Activated CD4-positive, alpha-beta memory T cell treated with anti-CD3 and anti-CD28 coated beads for 36 hours (primary cell): ENCODE measurements at regions not wholly inside any gene's neighbourhood (a gene's known extent, or its start where the extent isn't known, plus 50 kb on each side); places are given as distances from the start of the nearest gene placed in this dataset.

Experiments used
- CTCF ChIA-PET: fragments of 350-600 bp; sonication (Branson Sonifier 250); formaldehyde crosslinking; loops from one replicate; lab custom pipeline; 2021; ENCODE audit warnings: antibody characterized with exemption, inconsistent platforms; lab: Charles Lee
- POLR2A ChIA-PET: fragments of 350-600 bp; sonication (Branson Sonifier 250); formaldehyde crosslinking; loops from one replicate; lab custom pipeline; 2021; ENCODE audit warnings: antibody characterized with exemption; lab: Charles Lee
- DNase-seq: peaks from one replicate; pipeline ENCODE4 v3.0.0-alpha.2; 2020
- H3K27ac Mint-ChIP-seq: one replicate; pipeline ENCODE4 v1.8.0; 2021; ENCODE audit warnings: mixed read lengths
- H3K27me3 Mint-ChIP-seq: one replicate; pipeline ENCODE4 v1.8.0; 2021; ENCODE audit warnings: mixed read lengths
- H3K36me3 Mint-ChIP-seq: one replicate; pipeline ENCODE4 v1.8.0; 2021; ENCODE audit warnings: mixed read lengths
- H3K4me1 Mint-ChIP-seq: one replicate; pipeline ENCODE4 v1.8.0; 2021; ENCODE audit warnings: low read depth, mixed read lengths
- H3K4me3 Mint-ChIP-seq: one replicate; pipeline ENCODE4 v1.8.0; 2021; ENCODE audit warnings: mild to moderate bottlenecking, mixed read lengths
- H3K9me3 Mint-ChIP-seq: one replicate; pipeline ENCODE4 v1.8.0; 2021; ENCODE audit warnings: mixed read lengths
- intact Hi-C: fragments of 100-400 bp; cut with micrococcal nuclease; formaldehyde crosslinking; loops from one replicate; pipeline ENCODE4 v1.15.1; 2023

DNA sequence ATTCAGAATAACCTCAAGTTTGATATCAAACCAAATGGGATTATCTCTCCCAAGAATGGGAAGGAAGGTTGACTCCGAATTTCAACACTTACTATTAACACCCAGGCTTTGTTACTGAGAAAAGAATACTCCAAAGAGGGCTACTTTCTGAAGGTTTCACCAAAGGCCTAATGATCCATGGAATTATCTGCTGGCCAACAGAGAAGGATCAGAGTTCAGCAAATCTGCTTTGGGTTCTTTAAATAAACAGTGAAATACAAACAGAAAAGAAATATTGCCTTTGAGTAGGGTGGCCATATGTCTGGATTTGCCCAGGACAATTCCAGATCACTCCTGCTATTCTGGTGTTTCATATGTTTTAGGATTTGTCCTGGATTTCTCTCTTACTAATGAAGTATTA is 564.5 kb upstream of the PSMD7 start:
- intact Hi-C loops: no loop called here
- ChIA-PET POLR2A (no interaction called here), CTCF (no interaction called here)
- Mint-ChIP-seq H3K9me3 (peaks cover 17% of the 10 kb centered on the region), H3K27ac (no peak overlapping the region), H3K4me1 (no peaks in the 10 kb centered on the region), H3K36me3 (no peaks in the 10 kb centered on the region), H3K27me3 (no peaks in the 10 kb centered on the region), H3K4me3 (no peak overlapping the region)
- DNase-seq: no peak

- peaks cover 14% of the 10 kb centered on the region for H3K9me3 Mint-ChIP-seq
- no peaks in the 10 kb centered on the region for H3K27me3 Mint-ChIP-seq
- no peaks in the 10 kb centered on the region for H3K4me1 Mint-ChIP-seq
- no peaks in the 10 kb centered on the region for H3K36me3 Mint-ChIP-seq
- DNase-seq: no peak
- no peak overlapping the region for H3K4me3 Mint-ChIP-seq
- ChIA-PET POLR2A (no interaction called here), CTCF (no interaction called here)
- intact Hi-C loops: no loop called here
- H3K27ac Mint-ChIP-seq: no peak overlapping the region
Measured at GRCh38 chr16:73730481-73731090, 566.0 kb upstream of the PSMD7 start.

- no peak for DNase-seq
- Mint-ChIP-seq H3K4me3 (no peak overlapping the region), H3K27me3 (no peaks in the 10 kb centered on the region), H3K36me3 (no peaks in the 10 kb centered on the region), H3K27ac (no peak overlapping the region), H3K4me1 (no peaks in the 10 kb centered on the region), H3K9me3 (peaks cover 4% of the 10 kb centered on the region)
- CTCF ChIA-PET: no interaction called here
- POLR2A ChIA-PET: no interaction called here
- intact Hi-C loops: no loop called here
Measured at GRCh38 chr16:73725156-73725555, 571.5 kb upstream of the PSMD7 start.

- no peak overlapping the region for H3K27ac Mint-ChIP-seq
- DNase-seq: no peak
- no peaks in the 10 kb centered on the region for H3K27me3 Mint-ChIP-seq
- no peaks in the 10 kb centered on the region for H3K4me1 Mint-ChIP-seq
- H3K9me3 Mint-ChIP-seq: no peaks in the 10 kb centered on the region
- H3K36me3 Mint-ChIP-seq: no peaks in the 10 kb centered on the region
- POLR2A ChIA-PET: no interaction called here
- H3K4me3 Mint-ChIP-seq: no peak overlapping the region
- intact Hi-C loops: no loop called here
- CTCF ChIA-PET: no interaction called here
Measured at GRCh38 chr16:73724503-73724902, 572.1 kb upstream of the PSMD7 start.

- H3K4me1 Mint-ChIP-seq: no peaks in the 10 kb centered on the region
- ChIA-PET POLR2A (no interaction called here), CTCF (no interaction called here)
- DNase-seq: no peak
- H3K9me3 Mint-ChIP-seq: peaks cover 2% of the 10 kb centered on the region
- H3K4me3 Mint-ChIP-seq: no peak overlapping the region
- H3K36me3 Mint-ChIP-seq: no peaks in the 10 kb centered on the region
- H3K27me3 Mint-ChIP-seq: no peaks in the 10 kb centered on the region
- no peak overlapping the region for H3K27ac Mint-ChIP-seq
- intact Hi-C loops: no loop called here
Measured at GRCh38 chr16:73717266-73717974, 579.2 kb upstream of the PSMD7 start.

DNA sequence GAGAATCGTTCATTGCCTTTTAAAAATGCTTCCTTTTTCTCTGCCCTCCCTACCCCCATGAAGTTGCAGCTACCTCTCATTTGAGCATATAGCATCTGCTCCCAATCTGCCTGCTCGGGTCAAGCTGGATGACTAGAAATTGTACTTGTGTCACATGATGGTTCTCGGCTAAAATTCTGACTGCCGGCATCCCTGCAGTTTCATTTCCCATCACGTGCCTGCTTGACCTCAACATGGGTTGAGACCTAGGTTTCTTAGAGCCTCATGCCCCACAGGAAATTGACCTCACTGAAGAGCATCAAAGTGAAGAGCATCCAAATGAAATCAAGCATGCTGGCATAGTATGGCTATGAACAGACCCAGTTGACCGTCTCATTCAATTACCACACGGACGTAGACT is 581.6 kb upstream of the PSMD7 start:
- no peaks in the 10 kb centered on the region for H3K27me3 Mint-ChIP-seq
- no peaks in the 10 kb centered on the region for H3K4me1 Mint-ChIP-seq
- H3K27ac Mint-ChIP-seq: no peak overlapping the region
- POLR2A ChIA-PET: no interaction called here
- intact Hi-C loops: no loop called here
- no peak overlapping the region for H3K4me3 Mint-ChIP-seq
- peaks cover 2% of the 10 kb centered on the region for H3K9me3 Mint-ChIP-seq
- no peak for DNase-seq
- CTCF ChIA-PET: no interaction called here
- H3K36me3 Mint-ChIP-seq: no peaks in the 10 kb centered on the region

DNA sequence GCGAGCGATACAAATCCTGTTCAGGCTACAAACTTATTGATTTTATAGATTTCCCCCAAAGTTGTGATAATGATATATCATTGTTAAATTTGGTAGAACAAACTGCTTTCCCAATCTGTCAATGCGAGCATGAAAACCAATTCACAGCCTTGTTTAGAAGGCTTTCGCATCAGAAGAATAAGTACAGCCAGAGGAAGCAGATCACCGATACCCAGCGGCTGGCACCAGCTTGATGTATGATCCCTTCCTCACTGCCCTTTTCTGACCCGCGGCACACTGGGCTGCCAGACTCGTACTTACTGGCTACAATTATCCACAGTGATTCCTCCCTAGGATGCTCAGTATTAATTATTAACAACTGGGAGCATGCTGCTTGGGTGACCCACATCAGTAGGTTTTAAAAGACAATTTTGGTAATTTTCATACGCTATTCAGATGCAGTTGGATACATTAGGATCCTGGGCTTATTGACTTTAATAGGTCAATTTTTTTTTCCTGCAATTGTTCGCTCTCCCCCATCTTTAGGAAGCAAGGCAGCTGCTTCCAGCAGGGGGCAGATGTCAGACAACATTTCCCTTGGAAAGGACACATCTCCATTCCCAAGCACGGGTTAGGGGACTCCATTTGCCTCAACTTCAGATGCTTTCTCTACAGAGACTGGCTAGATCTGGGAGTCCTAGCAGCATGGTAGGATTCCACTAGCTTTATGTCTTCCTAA is 582.7 kb upstream of the PSMD7 start:
- ChIA-PET POLR2A (no interaction called here), CTCF (no interaction called here)

GRCh38 chr16:73713251-73713650 is 583.4 kb upstream of the PSMD7 start:
- CTCF ChIA-PET: no interaction called here
- DNase-seq: no peak
- Mint-ChIP-seq H3K4me3 (no peak overlapping the region), H3K27ac (no peak overlapping the region), H3K27me3 (no peaks in the 10 kb centered on the region), H3K36me3 (no peaks in the 10 kb centered on the region), H3K9me3 (peaks cover 2% of the 10 kb centered on the region), H3K4me1 (no peaks in the 10 kb centered on the region)
- POLR2A ChIA-PET: no interaction called here
- intact Hi-C loops: no loop called here

More for the DNA sequence above, 582.7 kb upstream of the PSMD7 start:
- H3K9me3 Mint-ChIP-seq: peaks cover 2% of the 10 kb centered on the region
- intact Hi-C loops: no loop called here
- no peak for DNase-seq
- no peak overlapping the region for H3K27ac Mint-ChIP-seq
- H3K4me1 Mint-ChIP-seq: no peaks in the 10 kb centered on the region
- H3K4me3 Mint-ChIP-seq: no peak overlapping the region
- H3K27me3 Mint-ChIP-seq: no peaks in the 10 kb centered on the region
- H3K36me3 Mint-ChIP-seq: no peaks in the 10 kb centered on the region

GRCh38 chr16:73711406-73712080 is 585.1 kb upstream of the PSMD7 start:
- CTCF ChIA-PET: no interaction called here
- H3K9me3 Mint-ChIP-seq: no peaks in the 10 kb centered on the region
- intact Hi-C loops: no loop called here

GRCh38 chr16:73710526-73710925 is 586.1 kb upstream of the PSMD7 start:
- POLR2A ChIA-PET: no interaction called here
- no peak for DNase-seq

More at GRCh38 chr16:73711406-73712080, 585.1 kb upstream of the PSMD7 start:
- Mint-ChIP-seq H3K4me1 (no peaks in the 10 kb centered on the region), H3K4me3 (no peak overlapping the region), H3K36me3 (no peaks in the 10 kb centered on the region), H3K27ac (no peak overlapping the region), H3K27me3 (no peaks in the 10 kb centered on the region)
- POLR2A ChIA-PET: no interaction called here
- no peak for DNase-seq

DNA sequence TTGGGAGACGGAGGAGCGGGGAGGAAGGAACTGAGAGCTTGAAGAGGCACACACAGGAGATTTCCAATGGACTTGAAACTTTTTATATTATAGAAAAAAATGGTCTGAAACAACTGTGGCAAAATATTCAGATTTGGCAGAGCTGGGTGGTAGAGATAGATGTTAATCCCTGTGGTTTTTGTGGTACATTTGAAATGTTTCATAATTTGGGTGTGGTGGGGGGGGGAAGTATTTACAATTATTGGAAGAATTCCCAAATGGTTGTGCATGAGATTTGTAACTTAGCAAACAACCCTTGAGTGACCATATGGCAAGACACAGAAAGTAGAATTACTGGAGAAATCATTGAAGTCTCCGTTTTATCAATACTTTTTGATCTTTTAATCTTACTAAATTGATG is 588.8 kb upstream of the PSMD7 start:
- no peak for DNase-seq
- POLR2A ChIA-PET: no interaction called here
- Mint-ChIP-seq H3K4me3 (no peak overlapping the region), H3K36me3 (no peaks in the 10 kb centered on the region), H3K27me3 (no peaks in the 10 kb centered on the region), H3K9me3 (no peaks in the 10 kb centered on the region), H3K4me1 (no peaks in the 10 kb centered on the region), H3K27ac (no peak overlapping the region)
- intact Hi-C loops: no loop called here
- CTCF ChIA-PET: no interaction called here

More at GRCh38 chr16:73710526-73710925, 586.1 kb upstream of the PSMD7 start:
- Mint-ChIP-seq H3K4me1 (no peaks in the 10 kb centered on the region), H3K36me3 (no peaks in the 10 kb centered on the region), H3K27ac (no peak overlapping the region), H3K27me3 (no peaks in the 10 kb centered on the region), H3K4me3 (no peak overlapping the region), H3K9me3 (no peaks in the 10 kb centered on the region)
- CTCF ChIA-PET: no interaction called here
- intact Hi-C loops: no loop called here

DNA sequence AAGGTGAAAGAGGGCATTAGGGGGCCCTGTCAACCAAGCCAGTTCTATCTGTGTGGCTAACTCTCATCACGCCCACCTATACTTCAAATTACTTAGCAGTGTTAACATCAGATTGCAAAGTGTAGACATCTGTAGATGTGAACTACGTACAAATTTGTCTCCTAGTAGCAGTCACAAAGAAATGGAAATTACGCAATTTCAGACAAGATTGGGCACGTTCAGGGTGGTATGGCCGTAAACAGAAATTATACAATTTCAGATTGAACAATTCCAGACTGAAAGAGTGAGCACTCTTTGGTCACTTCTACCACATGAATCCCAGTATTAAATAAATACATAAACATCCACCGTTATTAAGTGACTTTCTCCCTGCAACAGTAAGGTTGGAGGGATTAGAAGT is 592.7 kb upstream of the PSMD7 start:
- Mint-ChIP-seq H3K27ac (no peak overlapping the region), H3K9me3 (no peaks in the 10 kb centered on the region), H3K27me3 (no peaks in the 10 kb centered on the region), H3K4me1 (no peaks in the 10 kb centered on the region), H3K36me3 (no peaks in the 10 kb centered on the region), H3K4me3 (no peak overlapping the region)
- ChIA-PET CTCF (no interaction called here), POLR2A (no interaction called here)
- intact Hi-C loops: no loop called here
- DNase-seq: no peak
